Left lung (tissue), 4 donors: ENCODE measurements at regions not wholly inside any gene's neighbourhood (a gene's known extent, or its start where the extent isn't known, plus 50 kb on each side); places are given as distances from the start of the nearest gene placed in this dataset.

ENCODE experiments used
- ATAC-seq: fragments of 200-7000 bp; cut with Tn5 transposase; one replicate; pipeline ENCODE4 v1.9.1; 2020; ENCODE audit warnings: moderate library complexity
- DNase-seq, 4 donors: peaks; one replicate each; pipeline ENCODE4 v3.0.0-alpha.2; 2013 to 2020
- H3K27ac ChIP-seq, 2 donors: fragments of 200-600 bp; sonication (generic) in 1 of 2; one replicate each; pipeline versions ENCODE4 v1.5.0 to v1.8.0; 2020 to 2021
- H3K27me3 ChIP-seq, 2 donors: fragments of 200-600 bp; sonication (generic) in 1 of 2; one replicate each; pipeline versions ENCODE4 v1.5.0 to v1.8.0; 2020 to 2021
- H3K36me3 ChIP-seq, 2 donors: fragments of 200-600 bp; sonication (generic) in 1 of 2; one replicate each; pipeline versions ENCODE4 v1.5.0 to v1.8.0; 2020 to 2021
- H3K4me1 ChIP-seq, 2 donors: fragments of 200-600 bp; one replicate each; pipeline ENCODE4 v1.8.0; 2021
- H3K4me3 ChIP-seq, 2 donors: fragments of 200-600 bp; sonication (generic) in 1 of 2; one replicate each; pipeline versions ENCODE4 v1.5.0 to v1.8.0; 2020 to 2021; ENCODE audit warnings: mild to moderate bottlenecking in 1 of 2
- H3K9me3 ChIP-seq, 2 donors: fragments of 200-600 bp; sonication (generic) in 1 of 2; one replicate each; pipeline versions ENCODE4 v1.5.0 to v1.8.0; 2020 to 2021
- intact Hi-C, 2 donors: fragments of 100-400 bp; cut with DNase I; formaldehyde crosslinking; loops; one replicate each; pipeline versions ENCODE4 v1.11.2 to v1.14.2; 2022
- TF ChIP-seq, protein P1 (sequence below), 2 donors: fragments of 200-600 bp; sonication (generic) in 1 of 2; IDR thresholded peaks; one replicate each; pipeline versions ENCODE4 v1.5.0 to v1.8.0; 2021; ENCODE audit warnings: antibody characterized with exemption in 2 of 2
- donor health status: DM: no; HTN: yes; CAD: no.
- donor health status: DM: no; HTN: no; CAD: no.

DNA sequence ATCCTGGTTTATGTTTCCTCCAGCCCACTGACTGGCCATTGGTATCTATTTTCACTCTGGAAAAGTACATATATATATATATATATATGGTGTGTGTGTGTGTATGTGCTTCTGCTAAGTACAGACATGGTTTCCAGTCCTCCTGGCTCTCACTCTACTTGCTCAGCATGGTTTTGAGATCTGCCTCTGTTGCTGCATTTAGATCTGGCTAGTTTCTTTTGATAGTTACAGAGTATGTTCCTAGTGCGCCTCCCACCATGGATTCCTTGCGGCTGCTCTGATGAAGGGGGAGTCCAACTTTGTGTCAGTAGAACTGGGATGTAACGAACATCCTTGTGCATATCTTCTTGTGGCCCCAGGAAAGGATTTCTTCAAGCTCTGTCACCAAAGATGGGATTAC lies 274.1 kb downstream of the MIAT start:
- Histone ChIP-seq H3K36me3 (no peaks in the 10 kb centered on the region), H3K27ac (no peak overlapping the region), H3K27me3 (no peaks in the 10 kb centered on the region), H3K4me3 (no peak overlapping the region), H3K4me1 (no peaks in the 10 kb centered on the region), H3K9me3 (no peaks in the 10 kb centered on the region)
- intact Hi-C loops = no loop called here
- DNase-seq = no peak
- TF ChIP-seq, protein P1, sequence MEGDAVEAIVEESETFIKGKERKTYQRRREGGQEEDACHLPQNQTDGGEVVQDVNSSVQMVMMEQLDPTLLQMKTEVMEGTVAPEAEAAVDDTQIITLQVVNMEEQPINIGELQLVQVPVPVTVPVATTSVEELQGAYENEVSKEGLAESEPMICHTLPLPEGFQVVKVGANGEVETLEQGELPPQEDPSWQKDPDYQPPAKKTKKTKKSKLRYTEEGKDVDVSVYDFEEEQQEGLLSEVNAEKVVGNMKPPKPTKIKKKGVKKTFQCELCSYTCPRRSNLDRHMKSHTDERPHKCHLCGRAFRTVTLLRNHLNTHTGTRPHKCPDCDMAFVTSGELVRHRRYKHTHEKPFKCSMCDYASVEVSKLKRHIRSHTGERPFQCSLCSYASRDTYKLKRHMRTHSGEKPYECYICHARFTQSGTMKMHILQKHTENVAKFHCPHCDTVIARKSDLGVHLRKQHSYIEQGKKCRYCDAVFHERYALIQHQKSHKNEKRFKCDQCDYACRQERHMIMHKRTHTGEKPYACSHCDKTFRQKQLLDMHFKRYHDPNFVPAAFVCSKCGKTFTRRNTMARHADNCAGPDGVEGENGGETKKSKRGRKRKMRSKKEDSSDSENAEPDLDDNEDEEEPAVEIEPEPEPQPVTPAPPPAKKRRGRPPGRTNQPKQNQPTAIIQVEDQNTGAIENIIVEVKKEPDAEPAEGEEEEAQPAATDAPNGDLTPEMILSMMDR (IDR thresholded peaks at IDR 0.05) = no peak
- ATAC-seq = no peak

DNA sequence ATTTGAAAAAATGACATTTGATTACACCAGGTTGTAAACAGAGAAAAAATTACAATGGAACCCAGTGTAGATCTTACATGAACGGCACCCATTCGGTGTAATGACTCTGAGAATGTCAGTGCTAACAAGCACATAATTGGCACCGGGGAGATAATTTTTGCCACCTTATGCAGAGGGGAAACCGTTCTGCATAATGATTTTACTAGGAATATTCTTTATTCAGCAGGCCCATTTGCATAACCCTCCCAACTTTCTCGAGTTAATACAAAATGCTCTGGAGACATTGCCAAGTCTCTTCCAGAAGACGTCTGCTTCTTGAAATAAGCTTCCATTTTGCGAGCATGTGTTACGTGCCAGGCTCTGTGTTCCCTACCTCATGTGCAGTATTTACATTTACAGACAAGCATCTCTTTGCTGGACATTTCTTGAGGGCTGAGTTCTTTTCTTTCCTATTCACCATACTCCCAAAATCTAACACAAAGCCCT lies 275.8 kb downstream of the MIAT start:
- Histone ChIP-seq H3K27me3 (no peaks in the 10 kb centered on the region), H3K27ac (no peak overlapping the region), H3K36me3 (no peaks in the 10 kb centered on the region), H3K9me3 (no peaks in the 10 kb centered on the region), H3K4me3 (no peak overlapping the region), H3K4me1 (no peaks in the 10 kb centered on the region)
- DNase-seq (no peak), ATAC-seq (no peak)
- intact Hi-C loops = no loop called here
- TF ChIP-seq, protein P1 (IDR thresholded peaks at IDR 0.05) = no peak

DNA sequence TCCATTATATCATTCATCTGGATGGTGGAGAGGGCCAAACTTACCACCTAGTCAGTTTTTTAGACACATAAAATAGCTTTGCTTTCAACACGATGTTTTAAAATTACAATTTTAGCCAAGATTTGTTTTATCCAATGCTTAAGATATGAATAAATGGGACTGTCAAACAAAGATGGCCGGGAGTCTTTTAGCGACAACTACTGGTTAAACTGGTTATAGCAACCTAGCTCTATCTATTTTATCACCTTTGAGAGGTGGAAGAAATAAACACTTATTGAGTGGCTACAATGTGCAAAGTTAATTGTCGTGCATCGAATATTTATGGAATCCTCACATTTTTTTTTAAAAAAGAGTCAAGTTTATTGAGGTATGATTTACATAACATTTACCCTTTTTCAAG lies 279.8 kb downstream of the MIAT start:
- no peaks in the 10 kb centered on the region for H3K4me1 ChIP-seq
- no peaks in the 10 kb centered on the region for H3K9me3 ChIP-seq
- intact Hi-C loops = no loop called here
- H3K36me3 ChIP-seq = no peaks in the 10 kb centered on the region
- TF ChIP-seq, protein P1 (IDR thresholded peaks at IDR 0.05) = no peak
- ATAC-seq = no peak
- H3K27ac ChIP-seq = no peak overlapping the region
- DNase-seq = no peak
- no peak overlapping the region for H3K4me3 ChIP-seq
- no peaks in the 10 kb centered on the region for H3K27me3 ChIP-seq

DNA sequence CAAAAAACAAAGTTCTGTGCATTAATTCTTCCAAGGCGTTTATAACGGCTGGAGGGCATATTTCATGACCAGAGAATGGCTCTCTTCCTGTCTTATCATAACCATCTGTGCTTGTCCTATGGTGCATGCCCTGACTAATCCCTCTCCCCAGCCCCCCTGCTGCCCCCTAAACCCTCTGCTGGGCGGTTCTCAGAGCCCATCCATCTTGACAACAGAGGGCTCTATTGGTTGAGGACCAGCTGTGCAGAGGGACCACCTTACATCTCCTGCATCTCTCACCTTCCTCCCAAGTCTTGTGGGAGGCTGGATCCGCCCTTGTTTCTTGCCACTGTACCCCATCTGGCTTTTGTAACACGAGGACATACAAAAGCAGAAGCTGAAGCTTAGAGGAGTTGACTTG lies 282.1 kb downstream of the MIAT start:
- TF ChIP-seq, protein P1 (IDR thresholded peaks at IDR 0.05) = no peak
- no peaks in the 10 kb centered on the region for H3K9me3 ChIP-seq
- H3K36me3 ChIP-seq = no peaks in the 10 kb centered on the region
- H3K4me3 ChIP-seq = no peak overlapping the region
- no peak overlapping the region for H3K27ac ChIP-seq
- intact Hi-C loops = no loop called here
- DNase-seq = no peak
- no peak for ATAC-seq
- H3K4me1 ChIP-seq = no peaks in the 10 kb centered on the region
- no peaks in the 10 kb centered on the region for H3K27me3 ChIP-seq

DNA sequence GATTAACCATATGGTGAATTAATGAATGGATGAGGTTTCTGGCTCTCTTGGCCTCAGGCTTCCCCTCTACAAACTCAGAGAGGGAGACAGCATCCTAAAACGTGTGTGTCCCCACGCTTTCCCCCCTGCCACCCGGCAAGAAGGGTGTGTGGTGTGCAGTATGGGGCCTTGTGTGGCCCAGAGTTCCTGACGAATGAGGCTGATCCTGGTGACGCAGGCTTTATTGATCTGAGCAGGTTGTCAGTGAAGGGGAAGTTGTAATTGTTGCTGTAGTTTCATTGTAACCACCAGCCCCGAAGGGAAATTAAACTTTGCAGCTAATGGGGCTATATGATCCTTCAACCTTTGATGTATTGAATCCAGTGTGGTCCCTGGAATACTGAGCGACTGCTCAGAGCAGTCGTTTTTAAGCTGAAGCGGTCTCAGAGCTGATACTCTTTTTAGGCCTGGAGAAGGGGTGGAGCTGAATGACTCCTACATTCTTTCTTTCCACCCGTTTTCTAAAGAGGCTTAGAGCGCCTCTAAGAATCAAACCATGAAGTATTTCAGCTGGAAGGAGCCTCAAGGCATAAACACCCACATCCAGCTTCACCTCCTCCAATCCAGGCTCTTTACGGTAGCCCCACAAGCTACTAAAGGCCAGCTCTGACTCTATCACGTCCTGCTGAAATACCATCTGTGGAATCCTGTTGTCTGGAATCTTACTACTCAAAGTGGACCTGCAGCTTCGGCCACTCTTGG lies 284.7 kb downstream of the MIAT start:
- TF ChIP-seq, protein P1 (IDR thresholded peaks at IDR 0.05) = no peak
- intact Hi-C loops = no loop called here
- Histone ChIP-seq H3K36me3 (no peaks in the 10 kb centered on the region), H3K9me3 (no peaks in the 10 kb centered on the region), H3K27me3 (no peaks in the 10 kb centered on the region), H3K4me1 (no peaks in the 10 kb centered on the region), H3K27ac (no peak overlapping the region), H3K4me3 (no peak overlapping the region)
- DNase-seq = no peak
- no peak for ATAC-seq
